ENCODE measurements at regions not wholly inside any gene's neighbourhood (a gene's known extent, or its start where the extent isn't known, plus 50 kb on each side); places are given as distances from the start of the nearest gene placed in this dataset.

DNA sequence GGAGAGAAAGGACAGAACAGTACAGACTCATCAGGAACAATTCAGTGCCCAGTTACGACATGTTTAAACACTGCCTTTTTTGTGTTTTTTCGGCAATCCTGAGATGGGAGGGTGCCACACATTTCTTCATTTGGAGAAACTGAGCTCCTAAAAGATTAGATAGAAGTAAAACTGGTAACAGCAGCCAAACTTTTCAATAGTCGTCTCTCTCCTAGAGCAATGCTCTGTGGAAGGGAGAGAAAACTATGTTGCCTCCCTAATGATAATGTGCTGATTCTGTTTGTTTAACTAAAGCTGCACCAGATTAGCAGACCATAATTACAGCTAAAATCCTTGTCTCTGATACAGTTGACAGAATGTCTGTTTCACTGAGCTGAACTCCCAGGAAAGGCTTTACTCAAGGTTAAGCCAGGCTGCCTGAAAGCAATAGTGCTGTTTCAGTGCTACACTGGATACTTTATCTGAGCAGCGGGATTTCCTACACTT is 76.2 kb upstream of the CXADR start:
- TF ChIP-seq POLR2A (IDR thresholded peaks at IDR 0.05; ENCODE audit: low read depth, low read length) = no peak
- no peak for TF ChIP-seq TAF1 (IDR thresholded peaks at IDR 0.05; ENCODE audit: borderline replicate concordance, low read depth, low read length)
- no peak for TF ChIP-seq POLR2AphosphoS5 (IDR thresholded peaks at IDR 0.05; ENCODE audit: low read depth, low read length)

Data from GM12892 (cell line).